ENCODE measurements at regions not wholly inside any gene's neighbourhood (a gene's known extent, or its start where the extent isn't known, plus 50 kb on each side); places are given as distances from the start of the nearest gene placed in this dataset.

DNA sequence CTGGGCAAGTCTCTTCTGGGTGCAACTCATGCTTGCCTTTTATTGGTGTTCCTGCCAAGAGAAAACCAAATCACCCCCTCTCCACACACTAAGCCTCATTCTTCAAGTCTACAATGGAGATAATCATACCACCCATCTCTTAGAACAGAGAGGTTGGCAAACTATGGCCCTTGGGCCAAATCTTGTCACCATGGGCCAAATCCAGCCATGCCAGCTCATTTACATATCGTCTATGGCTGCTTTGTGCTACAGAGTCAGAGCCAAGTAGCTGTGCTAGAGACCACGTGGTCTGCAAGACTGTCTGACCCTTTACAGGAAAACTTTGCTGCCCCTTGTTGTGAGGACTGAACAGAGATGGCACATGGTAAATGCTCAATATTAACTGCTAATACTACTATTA, 270.3 kb upstream of the PARD3B start:
- peak in 12 of 14 donors; percentile 6 to 71 (median 47) for DNase-seq

- no peak for DNase-seq
Observed at GRCh38 chr2:204277226-204277625, 268.0 kb upstream of the PARD3B start.

- DNase-seq: no peak
Observed at GRCh38 chr2:204278454-204278853, 266.8 kb upstream of the PARD3B start.

- DNase-seq: no peak
Observed at GRCh38 chr2:204279819-204280218, 265.5 kb upstream of the PARD3B start.

GRCh38 chr2:204280262-204280668, 265.0 kb upstream of the PARD3B start:
- no peak for DNase-seq

DNA sequence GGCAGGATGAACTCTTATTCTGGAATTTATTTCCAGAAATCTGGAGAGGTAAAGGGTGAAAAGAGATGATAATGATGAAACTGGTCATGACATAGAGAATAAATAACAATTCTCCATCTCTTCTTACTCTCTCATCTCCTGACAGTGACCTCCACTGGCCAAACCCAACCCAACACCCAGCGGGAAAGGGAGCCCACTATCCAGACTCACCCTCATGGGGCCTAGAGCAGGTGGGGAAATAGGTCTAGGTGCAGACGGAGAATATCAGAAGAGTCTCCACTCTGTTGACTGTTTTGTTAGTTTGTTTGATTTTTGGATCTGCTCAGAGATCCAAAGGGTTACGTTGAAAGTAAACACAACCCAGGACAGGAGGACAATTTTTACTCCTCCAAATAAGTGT, 263.2 kb upstream of the PARD3B start:
- no peak for DNase-seq

GRCh38 chr2:204282525-204282924, 262.8 kb upstream of the PARD3B start:
- no peak for DNase-seq

DNA sequence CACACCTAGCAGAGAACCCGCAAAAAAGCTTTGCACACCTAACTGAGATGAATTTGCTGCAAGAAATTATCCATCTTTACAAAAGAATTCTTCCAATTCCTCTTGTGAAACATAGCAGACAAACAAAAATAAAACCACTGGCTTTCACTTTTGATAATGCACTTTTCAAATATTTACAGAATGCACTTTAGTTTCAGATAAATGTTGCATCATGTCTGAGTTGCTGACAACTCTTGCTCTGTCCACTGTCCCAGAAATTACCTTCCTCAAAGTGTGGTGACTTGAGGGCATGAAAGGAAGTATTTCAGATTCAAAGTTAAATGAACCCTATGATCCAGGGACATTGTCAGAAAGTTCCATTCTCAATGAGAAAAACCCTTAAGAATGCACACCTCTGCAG, 256.2 kb upstream of the PARD3B start:
- DNase-seq: no peak

DNA sequence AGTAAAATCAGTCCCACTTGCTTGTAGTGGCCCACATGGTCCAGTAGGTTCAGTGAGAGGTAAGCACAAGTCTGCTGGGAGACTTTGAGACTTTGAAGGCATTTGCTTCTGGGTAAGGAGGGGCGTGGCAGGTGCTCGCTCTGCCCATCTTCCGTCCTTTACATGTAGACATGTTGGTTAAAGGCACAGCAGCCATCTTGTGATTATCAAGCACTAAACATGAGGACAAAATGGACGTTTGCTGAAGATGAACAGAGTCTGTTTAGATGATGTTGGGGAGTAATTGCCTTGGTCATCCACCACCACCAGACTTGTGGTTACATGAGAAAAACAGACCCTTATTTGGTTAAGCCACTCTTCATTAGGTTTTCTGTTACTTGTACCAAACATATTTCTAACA, 252.8 kb upstream of the PARD3B start:
- no peak for DNase-seq

DNA sequence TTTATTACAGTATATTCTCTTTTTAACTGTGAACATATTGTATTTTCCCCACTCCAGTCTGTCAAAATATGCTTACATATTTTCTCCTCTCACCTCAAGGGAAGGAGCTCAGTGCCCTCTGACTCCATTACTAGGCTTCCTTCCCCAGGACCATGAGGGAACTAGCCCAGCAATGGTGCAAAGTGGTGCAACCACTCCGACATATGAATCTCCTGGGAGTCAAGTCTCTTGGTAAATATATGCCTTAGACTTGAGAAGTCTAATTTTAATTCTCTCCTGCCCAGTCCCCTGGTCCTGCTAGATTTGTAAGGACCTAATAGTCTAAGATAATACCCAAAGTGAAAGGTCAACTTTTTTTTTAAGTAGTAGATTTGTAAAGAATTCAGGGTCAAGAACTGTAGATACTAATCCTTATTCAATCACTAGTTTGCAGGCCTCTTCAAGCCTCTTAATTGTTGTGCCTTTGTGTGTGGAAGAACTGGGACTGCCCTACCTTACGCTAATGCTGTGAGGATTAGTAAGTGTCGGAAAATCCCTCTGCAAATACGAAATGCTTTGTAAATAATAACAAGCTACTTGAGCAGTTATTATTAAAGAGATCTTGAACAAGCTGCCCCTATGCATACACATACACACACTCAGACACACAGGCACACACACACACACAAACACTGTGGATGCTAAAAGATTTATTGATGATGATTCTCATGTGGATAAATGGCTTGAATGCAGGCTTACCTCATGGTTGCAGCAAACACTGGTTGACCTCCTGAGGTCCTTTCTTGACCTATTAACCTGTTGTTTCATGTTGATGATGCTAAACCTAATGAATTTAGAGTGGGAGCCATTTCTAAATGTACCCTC, 251.2 kb upstream of the PARD3B start:
- DNase-seq: no peak

GRCh38 chr2:204298404-204298803, 246.9 kb upstream of the PARD3B start:
- DNase-seq: no peak

DNA sequence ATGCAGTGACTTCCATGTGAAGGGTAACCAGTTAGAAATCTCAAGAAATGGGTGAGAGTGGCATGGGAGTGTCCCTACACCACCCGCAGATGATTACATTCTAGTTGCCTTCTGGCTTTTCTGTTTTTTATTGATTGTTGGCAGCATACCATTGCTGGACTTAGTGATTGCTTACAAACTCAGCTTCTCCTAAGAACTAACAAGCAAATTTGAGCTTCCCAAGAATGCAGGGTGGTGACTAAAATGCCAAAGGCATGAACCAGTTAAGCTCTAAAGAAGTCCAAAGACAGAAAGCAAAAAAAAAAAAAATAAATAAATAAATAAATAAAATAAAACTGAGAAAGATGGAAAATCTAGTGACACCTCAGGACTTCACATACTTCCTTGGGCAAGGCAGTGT, 245.5 kb upstream of the PARD3B start:
- no peak for DNase-seq

DNA sequence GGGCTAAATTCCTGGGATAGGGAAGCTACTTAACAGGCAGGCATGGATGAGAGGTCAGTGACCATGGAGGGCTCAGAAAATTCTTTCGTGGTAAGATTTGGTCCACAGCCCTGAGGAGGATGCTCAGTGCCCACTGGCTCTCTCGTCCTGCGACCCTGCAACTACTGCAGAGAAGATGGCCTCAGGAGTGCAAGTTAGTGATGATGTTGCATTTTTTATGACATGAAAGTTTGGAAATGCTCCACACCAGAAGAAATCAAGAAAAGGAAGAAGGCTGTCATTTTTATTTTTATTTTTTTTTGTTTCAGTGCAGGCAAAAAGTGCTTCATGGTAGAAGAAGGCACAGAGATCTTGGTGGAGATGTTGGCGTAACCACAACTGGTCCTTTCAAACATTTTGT, 238.6 kb upstream of the PARD3B start:
- DNase-seq: no peak

GRCh38 chr2:204312105-204312504, 233.2 kb upstream of the PARD3B start:
- DNase-seq: no peak

- no peak for DNase-seq
Observed at GRCh38 chr2:204313256-204313655, 232.0 kb upstream of the PARD3B start.

DNA sequence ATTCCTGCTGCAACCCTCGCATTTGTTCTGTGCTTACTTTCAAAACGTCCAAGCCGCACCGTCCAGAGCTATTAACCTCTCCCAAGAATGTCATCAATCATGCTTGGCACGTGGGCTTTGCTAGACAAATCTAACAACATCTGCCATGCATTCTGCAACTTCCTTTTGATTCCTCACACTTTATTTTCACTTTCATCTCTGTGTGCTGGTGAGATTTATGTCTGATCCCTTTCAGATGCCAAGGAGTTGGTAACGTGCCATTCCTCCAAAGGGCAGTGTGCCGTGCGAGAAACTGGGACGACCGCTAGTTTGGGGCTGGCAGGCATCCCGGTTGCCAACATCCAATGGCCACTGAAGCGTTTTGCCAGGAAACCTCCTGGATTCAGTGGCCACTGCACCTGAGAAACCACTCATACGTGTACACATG, 230.0 kb upstream of the PARD3B start:
- DNase-seq: peak in 8 of 14 donors; percentile 6 to 47 (median 19)

GRCh38 chr2:204317640-204318039, 227.6 kb upstream of the PARD3B start:
- no peak for DNase-seq

GRCh38 chr2:204321027-204321800, 224.1 kb upstream of the PARD3B start:
- DNase-seq: no peak

DNA sequence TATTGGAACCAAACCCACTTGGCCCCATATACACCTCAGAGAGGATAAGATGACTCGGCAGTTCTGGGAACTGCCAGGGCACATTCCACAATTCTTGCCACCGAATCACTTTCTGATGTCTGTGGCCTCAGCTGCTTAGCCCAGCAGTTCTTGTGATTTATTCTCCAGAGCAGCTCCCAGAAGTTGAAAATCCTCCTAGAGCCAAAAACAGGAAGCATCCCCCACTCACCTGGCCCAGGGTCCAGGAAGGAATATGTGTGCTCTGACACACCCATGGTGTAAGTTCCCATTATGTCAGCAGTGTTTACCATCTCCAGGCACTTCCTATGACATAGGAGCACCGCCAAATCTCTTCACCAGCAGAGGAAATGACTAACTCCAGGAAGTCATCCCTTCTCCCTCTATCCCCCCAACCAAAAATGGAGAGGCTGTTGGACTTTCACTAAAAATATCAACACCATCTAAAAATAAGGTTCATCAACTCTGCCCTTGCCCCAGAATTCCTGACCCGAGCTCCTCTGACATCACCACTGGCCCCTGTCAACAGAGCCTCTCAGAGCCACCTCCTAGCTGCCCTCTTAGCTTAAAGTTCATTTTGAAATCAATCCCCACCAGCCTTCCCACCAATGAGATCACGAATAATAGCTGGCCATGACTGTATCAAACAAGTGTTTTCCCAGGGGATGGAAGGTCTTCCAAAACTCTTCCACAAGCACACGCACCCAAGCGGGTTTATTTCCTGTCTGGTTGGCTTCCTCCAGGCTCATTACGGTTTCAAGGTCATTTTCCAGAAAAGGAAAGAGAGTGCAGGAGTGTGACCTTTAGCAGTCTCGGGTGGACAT, 223.1 kb upstream of the PARD3B start:
- no peak for DNase-seq

- DNase-seq: peak in 10 of 14 donors; percentile 6 to 66 (median 27)
Observed at GRCh38 chr2:204325468-204325867, 219.8 kb upstream of the PARD3B start.

- DNase-seq: no peak
Observed at GRCh38 chr2:204328373-204328772, 216.9 kb upstream of the PARD3B start.

DNA sequence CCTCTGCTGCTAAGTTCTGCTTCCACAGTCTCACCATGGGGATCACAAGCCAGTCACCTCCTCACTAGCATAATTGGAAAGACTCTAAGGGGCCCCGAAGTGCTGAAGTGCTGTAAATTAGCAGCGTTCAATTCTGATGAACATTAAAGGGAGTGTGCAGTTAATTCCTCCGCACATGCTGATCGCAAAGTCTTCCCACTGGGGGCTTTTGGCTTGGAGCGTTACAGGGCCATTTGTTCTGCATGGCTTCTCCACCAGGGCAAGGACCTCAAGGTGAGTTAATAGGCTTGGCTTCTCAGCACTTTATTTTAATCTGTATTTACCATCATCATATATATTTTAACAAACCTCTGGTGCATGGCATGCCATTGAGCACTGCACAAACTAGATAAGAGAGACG, 216.3 kb upstream of the PARD3B start:
- DNase-seq: no peak

- no peak for DNase-seq
Observed at GRCh38 chr2:204329532-204329931, 215.7 kb upstream of the PARD3B start.

All from C1 segment of cervical spinal cord (tissue), 14 donors.